ENCODE measurements at regions not wholly inside any gene's neighbourhood (a gene's known extent, or its start where the extent isn't known, plus 50 kb on each side); places are given as distances from the start of the nearest gene placed in this dataset.

- Mint-ChIP-seq H3K27me3 (peaks cover 7% of the 10 kb centered on the region), H3K4me1 (ENCODE audit: unreplicated experiment) (no peaks in the 10 kb centered on the region), H3K36me3 (no peaks in the 10 kb centered on the region), H3K27ac (no peak overlapping the region), H3K9me3 (peaks cover 4% of the 10 kb centered on the region), H3K4me3 (no peak overlapping the region)
- no peak for DNase-seq (ENCODE audit: extremely low spot score, unreplicated experiment)
- no peak for TF ChIP-seq CTCF (conservative IDR thresholded peaks at IDR 0.05)
Measured at GRCh38 chr2:88258208-88258607, 88.1 kb downstream of the THNSL2 start.

GRCh38 chr2:88254437-88255091, 84.4 kb downstream of the THNSL2 start:
- no peaks in the 10 kb centered on the region for H3K9me3 Mint-ChIP-seq
- no peak for TF ChIP-seq CTCF (conservative IDR thresholded peaks at IDR 0.05)
- no peaks in the 10 kb centered on the region for H3K36me3 Mint-ChIP-seq
- H3K27me3 Mint-ChIP-seq: peaks cover 17% of the 10 kb centered on the region
- H3K4me3 Mint-ChIP-seq: no peak overlapping the region
- no peak for DNase-seq (ENCODE audit: extremely low spot score, unreplicated experiment)
- H3K27ac Mint-ChIP-seq: no peak overlapping the region
- H3K4me1 Mint-ChIP-seq (ENCODE audit: unreplicated experiment): no peaks in the 10 kb centered on the region

GRCh38 chr2:88253997-88254396, 83.9 kb downstream of the THNSL2 start:
- H3K9me3 Mint-ChIP-seq: no peaks in the 10 kb centered on the region
- H3K27ac Mint-ChIP-seq: no peak overlapping the region
- no peaks in the 10 kb centered on the region for H3K36me3 Mint-ChIP-seq
- H3K27me3 Mint-ChIP-seq: peaks cover 17% of the 10 kb centered on the region
- no peaks in the 10 kb centered on the region for H3K4me1 Mint-ChIP-seq (ENCODE audit: unreplicated experiment)
- no peak for DNase-seq (ENCODE audit: extremely low spot score, unreplicated experiment)
- H3K4me3 Mint-ChIP-seq: no peak overlapping the region
- TF ChIP-seq CTCF (conservative IDR thresholded peaks at IDR 0.05): no peak

- no peaks in the 10 kb centered on the region for H3K36me3 Mint-ChIP-seq
- H3K4me3 Mint-ChIP-seq: no peak overlapping the region
- DNase-seq (ENCODE audit: extremely low spot score, unreplicated experiment): no peak
- peaks cover 17% of the 10 kb centered on the region for H3K27me3 Mint-ChIP-seq
- H3K9me3 Mint-ChIP-seq: no peaks in the 10 kb centered on the region
- TF ChIP-seq CTCF (conservative IDR thresholded peaks at IDR 0.05): no peak
- no peaks in the 10 kb centered on the region for H3K4me1 Mint-ChIP-seq (ENCODE audit: unreplicated experiment)
- H3K27ac Mint-ChIP-seq: no peak overlapping the region
Measured at GRCh38 chr2:88253375-88253774, 83.2 kb downstream of the THNSL2 start.

- H3K27me3 Mint-ChIP-seq: peaks cover 17% of the 10 kb centered on the region
- H3K4me1 Mint-ChIP-seq (ENCODE audit: unreplicated experiment): no peaks in the 10 kb centered on the region
- no peak overlapping the region for H3K4me3 Mint-ChIP-seq
Measured at GRCh38 chr2:88252646-88253045, 82.5 kb downstream of the THNSL2 start.

More at GRCh38 chr2:88252646-88253045, 82.5 kb downstream of the THNSL2 start:
- H3K9me3 Mint-ChIP-seq: no peaks in the 10 kb centered on the region
- no peak overlapping the region for H3K27ac Mint-ChIP-seq
- TF ChIP-seq CTCF (conservative IDR thresholded peaks at IDR 0.05): no peak
- no peak for DNase-seq (ENCODE audit: extremely low spot score, unreplicated experiment)
- no peaks in the 10 kb centered on the region for H3K36me3 Mint-ChIP-seq

Data from type B pancreatic cell (in vitro differentiated cells).